Skeletal muscle cell (primary cell): ENCODE measurements at regions not wholly inside any gene's neighbourhood (a gene's known extent, or its start where the extent isn't known, plus 50 kb on each side); places are given as distances from the start of the nearest gene placed in this dataset.

Experiments
- DNase-seq: peaks from one replicate; pipeline ENCODE4 v3.0.0-alpha.2; 2010; ENCODE audit warnings: low read depth
- H3K4me3 ChIP-seq: 2 replicates; pipeline ENCODE4 v1.5.1; 2011; ENCODE audit warnings: low read depth, mild to moderate bottlenecking, control low read depth, low read length, moderate library complexity

GRCh38 chr5:174281089-174281760 lies 235.7 kb downstream of the NSG2 start:
- no peak overlapping the region for H3K4me3 ChIP-seq
- DNase-seq = no peak

- no peak for DNase-seq
- no peak overlapping the region for H3K4me3 ChIP-seq
These were observed 236.3 kb downstream of the NSG2 start for GRCh38 chr5:174281855-174282254.

GRCh38 chr5:174282391-174282790 lies 236.9 kb downstream of the NSG2 start:
- no peak overlapping the region for H3K4me3 ChIP-seq
- DNase-seq = no peak

- H3K4me3 ChIP-seq = no peak overlapping the region
- no peak for DNase-seq
These were observed 237.9 kb downstream of the NSG2 start for GRCh38 chr5:174283211-174284005.

- H3K4me3 ChIP-seq = no peak overlapping the region
- DNase-seq = no peak
These were observed 239.4 kb downstream of the NSG2 start for GRCh38 chr5:174284873-174285272.

GRCh38 chr5:174287761-174288160 lies 242.3 kb downstream of the NSG2 start:
- DNase-seq = no peak
- no peak overlapping the region for H3K4me3 ChIP-seq

- no peak for DNase-seq
- no peak overlapping the region for H3K4me3 ChIP-seq
These were observed 242.9 kb downstream of the NSG2 start for GRCh38 chr5:174288439-174288838.

- H3K4me3 ChIP-seq = no peak overlapping the region
- no peak for DNase-seq
These were observed 245.7 kb downstream of the NSG2 start for GRCh38 chr5:174291162-174291561.

- DNase-seq = no peak
- no peak overlapping the region for H3K4me3 ChIP-seq
These were observed 246.8 kb downstream of the NSG2 start for GRCh38 chr5:174292348-174292747.

- no peak for DNase-seq
- no peak overlapping the region for H3K4me3 ChIP-seq
These were observed 247.5 kb downstream of the NSG2 start for GRCh38 chr5:174293006-174293405.

- no peak for DNase-seq
These were observed 248.0 kb downstream of the NSG2 start for GRCh38 chr5:174293481-174293880.

GRCh38 chr5:174294891-174295620 lies 249.6 kb downstream of the NSG2 start:
- DNase-seq = no peak
- H3K4me3 ChIP-seq = no peak overlapping the region

More at GRCh38 chr5:174293481-174293880, 248.0 kb downstream of the NSG2 start:
- H3K4me3 ChIP-seq = no peak overlapping the region

GRCh38 chr5:174295702-174296436 lies 250.4 kb downstream of the NSG2 start:
- no peak overlapping the region for H3K4me3 ChIP-seq
- DNase-seq = no peak

- DNase-seq = no peak
- no peak overlapping the region for H3K4me3 ChIP-seq
These were observed 254.8 kb downstream of the NSG2 start for GRCh38 chr5:174300118-174300940.

GRCh38 chr5:174300941-174301761 lies 255.6 kb downstream of the NSG2 start:
- DNase-seq = no peak
- H3K4me3 ChIP-seq = no peak overlapping the region

- no peak for DNase-seq
These were observed 256.5 kb downstream of the NSG2 start for GRCh38 chr5:174301848-174302625.

GRCh38 chr5:174303035-174303434 lies 257.5 kb downstream of the NSG2 start:
- no peak for DNase-seq
- H3K4me3 ChIP-seq = no peak overlapping the region

More at GRCh38 chr5:174301848-174302625, 256.5 kb downstream of the NSG2 start:
- H3K4me3 ChIP-seq = no peak overlapping the region
